GM12872 (cell line): ENCODE measurements at regions not wholly inside any gene's neighbourhood (a gene's known extent, or its start where the extent isn't known, plus 50 kb on each side); places are given as distances from the start of the nearest gene placed in this dataset.

ENCODE experiments used
- CTCF ChIP-seq: IDR thresholded peaks from 3 replicates; pipeline ENCODE4 v1.5.1; 2011; ENCODE audit warnings: low read depth, mild to moderate bottlenecking, low read length, moderate library complexity; ENCODE audit not compliant: insufficient read depth

DNA sequence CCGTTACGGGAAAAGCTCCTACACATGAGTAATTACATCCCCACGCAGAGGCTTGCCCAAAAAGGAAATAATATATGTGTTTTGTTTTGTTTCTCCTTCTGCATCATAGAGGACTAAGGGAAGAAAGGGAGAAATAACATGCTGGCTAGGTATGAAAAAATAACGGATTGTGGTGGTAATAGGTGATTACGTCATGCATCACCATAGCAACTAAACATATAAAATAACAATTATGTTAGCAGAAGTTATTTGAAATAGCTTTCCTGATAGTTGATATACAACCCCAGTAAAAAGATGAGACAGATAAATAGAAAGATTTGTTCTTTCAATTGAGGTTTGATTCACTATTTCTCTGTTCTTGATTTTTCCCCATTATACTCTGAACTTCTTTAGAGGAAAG is 518.0 kb downstream of the ZNF516 start:
- TF ChIP-seq CTCF = no peak

DNA sequence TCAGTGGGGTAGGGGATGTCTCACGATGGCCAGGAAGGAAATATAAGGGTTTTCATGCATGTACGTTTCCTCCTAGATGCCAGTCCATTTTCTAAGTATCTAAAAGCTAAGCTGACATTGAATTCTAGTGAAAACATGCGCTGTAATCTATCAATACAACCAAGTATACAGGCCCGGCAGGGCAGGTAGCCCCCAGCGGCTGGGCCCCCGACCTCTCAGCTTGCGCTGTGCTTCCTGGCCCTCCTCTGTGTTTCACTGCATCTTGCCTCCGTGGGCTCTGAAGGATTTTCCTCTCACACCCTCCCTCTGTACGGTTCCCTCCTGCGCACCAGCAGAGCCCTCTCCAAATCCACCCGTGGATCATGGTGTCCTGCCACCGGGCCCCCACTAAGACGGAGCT is 524.8 kb downstream of the ZNF516 start:
- TF ChIP-seq CTCF = no peak

DNA sequence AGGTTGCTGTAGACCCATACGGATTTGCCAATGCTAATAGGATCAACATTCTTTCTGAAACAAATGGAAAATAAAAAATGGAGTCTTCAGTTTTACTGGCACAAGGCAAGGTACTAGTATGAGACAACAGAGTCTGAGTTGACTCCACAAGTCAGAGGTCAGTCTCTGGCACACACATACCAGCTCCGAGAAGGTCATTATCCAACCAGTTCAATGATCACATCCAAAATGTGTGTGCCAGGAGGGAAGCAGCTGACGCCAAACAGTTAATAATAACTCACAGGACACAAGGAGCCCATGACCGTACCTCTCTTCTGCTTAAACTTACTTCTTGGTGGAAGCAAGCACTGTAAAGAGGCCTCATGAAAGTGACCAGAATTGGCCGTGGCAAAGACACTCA is 528.6 kb downstream of the ZNF516 start:
- TF ChIP-seq CTCF = no peak

DNA sequence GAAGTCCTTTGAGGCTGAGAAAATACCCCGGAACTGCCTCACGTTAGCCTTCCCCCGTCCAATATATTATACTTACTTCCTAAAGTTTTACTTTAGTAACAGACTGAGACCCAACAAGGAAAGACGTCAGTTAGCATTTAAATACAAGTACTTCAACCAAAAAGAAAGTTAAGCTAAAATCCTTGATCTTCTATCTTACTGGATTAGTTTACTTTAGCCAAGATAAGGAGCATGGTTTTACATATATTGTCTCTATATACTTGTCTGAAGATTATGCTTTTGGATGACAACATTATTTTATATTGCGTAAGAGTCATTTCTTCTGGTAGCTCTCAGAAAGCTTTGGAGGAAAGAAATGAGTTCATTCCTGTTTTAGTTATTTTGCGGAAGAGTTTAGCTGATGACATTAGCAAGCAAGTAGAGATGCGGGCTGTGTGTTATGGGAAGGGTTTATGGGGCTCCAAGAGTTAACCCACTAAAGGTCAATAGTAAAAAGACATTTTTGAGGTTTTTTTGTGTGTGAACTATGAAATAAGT is 532.9 kb downstream of the ZNF516 start:
- no peak for TF ChIP-seq CTCF

- no peak for TF ChIP-seq CTCF
Measured at GRCh38 chr18:75959150-75959549, 531.6 kb upstream of the SMIM21 start.

DNA sequence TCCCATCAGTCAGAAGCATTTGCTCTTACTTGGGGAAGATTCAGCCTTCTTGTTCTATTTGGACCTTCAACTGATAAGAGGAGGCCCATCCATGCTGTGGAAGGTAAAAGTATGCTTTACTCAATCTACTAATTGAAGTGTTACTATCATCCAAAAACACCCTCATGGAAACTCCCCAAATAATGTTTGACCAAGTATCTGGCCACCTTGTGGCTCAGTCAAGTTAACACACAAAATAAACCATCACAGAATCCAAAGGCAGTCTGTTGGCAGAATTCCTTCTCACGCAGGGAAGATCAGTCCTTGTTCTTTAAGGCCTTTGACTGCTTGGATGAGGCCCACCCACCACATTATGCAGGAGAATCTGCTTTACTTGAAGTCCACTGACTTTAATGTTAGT is 531.2 kb upstream of the SMIM21 start:
- TF ChIP-seq CTCF = 0 out of 3 replicates have a peak, but pooled peaks have one; percentile 12

DNA sequence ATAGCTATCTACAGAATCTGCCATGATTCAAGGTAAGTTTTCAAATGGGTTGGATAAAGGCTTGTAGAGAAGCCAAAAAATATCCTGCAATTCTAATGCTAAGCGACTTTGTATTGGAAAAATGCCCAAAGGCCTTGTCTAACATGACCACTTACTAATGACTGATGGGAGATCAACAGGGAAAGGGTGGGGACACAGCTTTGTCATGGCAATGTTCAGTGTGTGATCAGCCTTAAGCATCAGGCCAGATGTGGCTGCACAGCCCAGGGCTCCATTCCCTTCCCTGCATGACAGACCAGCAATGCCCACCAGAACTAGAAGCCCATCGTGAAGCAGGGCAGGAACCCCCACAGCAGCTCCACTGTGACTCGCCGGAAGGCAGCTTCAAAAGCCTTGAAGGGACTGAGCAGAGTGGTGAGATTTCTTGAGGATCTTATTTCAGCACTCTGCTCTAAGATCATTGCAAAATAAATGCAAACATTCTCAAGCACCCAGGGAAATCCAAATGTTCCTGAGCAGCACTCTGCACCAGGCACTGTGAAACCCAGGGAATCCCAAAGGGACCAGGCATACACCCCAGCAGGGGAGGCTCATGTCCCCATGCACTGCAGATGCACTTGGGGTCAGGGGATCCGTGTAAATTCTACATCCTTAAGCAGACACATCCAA is 517.9 kb upstream of the SMIM21 start:
- TF ChIP-seq CTCF = no peak

- TF ChIP-seq CTCF = no peak
Measured at GRCh38 chr18:75937306-75937705, 509.8 kb upstream of the SMIM21 start.
